ENCODE measurements at regions not wholly inside any gene's neighbourhood (a gene's known extent, or its start where the extent isn't known, plus 50 kb on each side); places are given as distances from the start of the nearest gene placed in this dataset.

DNA sequence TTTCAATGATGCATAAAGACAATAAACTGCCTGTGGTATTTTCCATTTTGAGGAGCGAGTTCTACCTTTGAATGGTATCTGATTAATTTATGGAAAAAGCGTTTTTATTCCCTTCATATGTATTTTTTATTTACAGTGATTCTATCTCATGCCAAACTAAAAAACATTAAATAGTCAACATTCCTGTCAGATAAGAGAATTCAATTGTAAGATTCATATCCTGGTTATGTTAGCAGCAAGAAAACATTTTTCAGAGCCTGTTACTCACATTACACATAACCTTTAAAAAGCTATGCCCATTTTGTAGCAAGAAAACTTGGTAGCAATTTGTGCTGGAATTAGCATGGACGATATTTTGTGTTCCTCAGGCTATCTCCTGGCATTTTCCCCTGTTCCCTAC lies 55.1 kb upstream of the PRLR start:
- TF ChIP-seq ELF1 (IDR thresholded peaks at IDR 0.05; ENCODE audit: borderline replicate concordance, low read depth) (no peak), SP1 (IDR thresholded peaks at IDR 0.05; ENCODE audit: low read depth) (no peak), SRF (IDR thresholded peaks at IDR 0.05; ENCODE audit: low read depth) (no peak), POLR2A (IDR thresholded peaks at IDR 0.05; ENCODE audit: borderline replicate concordance, extremely low read depth, insufficient read depth, insufficient read length) (no peak), EZH2 (IDR thresholded peaks at IDR 0.05) (no peak)
- TF ChIP-seq, protein P1, sequence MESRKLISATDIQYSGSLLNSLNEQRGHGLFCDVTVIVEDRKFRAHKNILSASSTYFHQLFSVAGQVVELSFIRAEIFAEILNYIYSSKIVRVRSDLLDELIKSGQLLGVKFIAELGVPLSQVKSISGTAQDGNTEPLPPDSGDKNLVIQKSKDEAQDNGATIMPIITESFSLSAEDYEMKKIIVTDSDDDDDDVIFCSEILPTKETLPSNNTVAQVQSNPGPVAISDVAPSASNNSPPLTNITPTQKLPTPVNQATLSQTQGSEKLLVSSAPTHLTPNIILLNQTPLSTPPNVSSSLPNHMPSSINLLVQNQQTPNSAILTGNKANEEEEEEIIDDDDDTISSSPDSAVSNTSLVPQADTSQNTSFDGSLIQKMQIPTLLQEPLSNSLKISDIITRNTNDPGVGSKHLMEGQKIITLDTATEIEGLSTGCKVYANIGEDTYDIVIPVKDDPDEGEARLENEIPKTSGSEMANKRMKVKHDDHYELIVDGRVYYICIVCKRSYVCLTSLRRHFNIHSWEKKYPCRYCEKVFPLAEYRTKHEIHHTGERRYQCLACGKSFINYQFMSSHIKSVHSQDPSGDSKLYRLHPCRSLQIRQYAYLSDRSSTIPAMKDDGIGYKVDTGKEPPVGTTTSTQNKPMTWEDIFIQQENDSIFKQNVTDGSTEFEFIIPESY (IDR thresholded peaks at IDR 0.05; ENCODE audit: extremely low read depth, insufficient replicate concordance, low read length) = no peak

Measured in HCT116 (cell line).